ENCODE measurements at regions not wholly inside any gene's neighbourhood (a gene's known extent, or its start where the extent isn't known, plus 50 kb on each side); places are given as distances from the start of the nearest gene placed in this dataset.

DNA sequence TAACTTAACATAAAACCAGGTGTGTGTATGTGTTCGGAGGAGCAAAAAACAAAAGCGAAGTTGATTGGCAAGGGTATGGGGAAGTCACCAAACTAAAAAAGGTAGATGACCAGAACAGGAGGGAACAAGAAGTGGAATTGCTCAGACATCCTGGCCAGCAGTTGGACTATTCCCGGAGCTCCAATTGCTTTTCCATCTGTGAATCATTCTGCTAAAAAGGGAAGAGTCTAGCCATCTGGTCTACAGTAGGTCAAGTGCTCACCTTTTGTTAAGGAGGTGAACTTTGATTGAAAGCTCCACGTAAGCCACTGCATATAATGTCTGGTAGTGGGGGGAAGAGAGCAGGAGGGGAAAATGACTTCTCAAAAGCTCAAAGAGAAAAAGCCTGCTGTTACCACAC lies 50.0 kb upstream of the BET1 start:
- DNase-seq (ENCODE audit: low spot score) = no peak

DNA sequence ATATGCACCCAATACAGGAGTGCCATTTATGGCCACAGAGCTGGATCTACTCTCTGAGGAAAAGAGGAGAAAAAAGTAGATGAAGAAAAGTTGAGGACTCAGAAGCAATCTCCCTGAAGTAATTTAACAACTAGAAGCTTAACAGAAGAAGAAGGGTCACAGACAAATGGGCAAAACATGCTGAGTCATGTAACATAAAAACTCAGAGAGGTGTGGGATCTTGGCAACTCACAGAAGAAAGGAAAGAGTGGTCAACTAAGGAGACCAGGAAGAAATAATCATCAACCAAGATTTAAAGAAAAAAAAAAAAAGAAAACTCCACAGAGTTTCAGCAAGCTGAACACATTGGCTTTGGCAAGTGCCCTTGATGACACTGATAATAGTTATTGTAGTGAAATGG lies 51.8 kb upstream of the BET1 start:
- DNase-seq (ENCODE audit: low spot score) = no peak

DNA sequence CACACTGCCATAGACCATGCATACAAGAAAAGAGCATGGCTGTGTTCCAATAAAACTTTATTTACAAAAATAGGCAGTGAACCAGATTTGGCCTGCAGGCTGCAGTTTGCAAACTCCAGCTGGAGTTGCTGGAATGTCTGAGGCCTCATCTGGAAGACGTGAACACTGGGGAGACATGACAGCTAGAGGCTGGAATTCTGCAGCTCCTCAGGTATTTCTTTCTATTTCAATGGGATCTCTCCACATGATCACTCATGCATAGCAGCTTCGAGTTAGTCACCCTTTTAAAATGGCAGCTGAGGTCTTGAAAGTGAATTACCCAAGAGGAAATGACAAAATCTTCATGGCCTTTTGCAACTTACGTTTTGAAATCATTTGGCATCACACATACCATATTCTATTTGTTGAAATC lies 52.6 kb upstream of the BET1 start:
- peak; percentile 64 for DNase-seq (ENCODE audit: low spot score)

DNA sequence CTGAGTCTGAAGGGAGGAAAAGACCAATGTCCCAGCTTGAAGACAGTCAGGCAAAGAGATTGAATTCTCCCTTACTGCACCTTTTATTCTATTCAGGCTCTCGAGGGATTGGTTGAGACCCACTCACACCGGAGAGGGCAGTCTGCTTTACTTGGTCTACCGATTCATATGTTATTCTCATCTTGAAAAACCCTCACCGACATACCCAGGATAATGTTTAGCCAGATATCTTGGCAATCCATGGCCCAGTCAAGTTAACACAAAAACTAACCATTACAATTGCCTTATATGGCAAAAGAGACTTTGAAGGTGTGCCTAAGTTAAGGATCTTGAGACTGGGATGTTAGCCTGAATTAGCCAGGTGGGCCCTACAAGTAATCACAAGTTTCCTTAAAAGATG lies 53.8 kb upstream of the BET1 start:
- DNase-seq (ENCODE audit: low spot score) = no peak

DNA sequence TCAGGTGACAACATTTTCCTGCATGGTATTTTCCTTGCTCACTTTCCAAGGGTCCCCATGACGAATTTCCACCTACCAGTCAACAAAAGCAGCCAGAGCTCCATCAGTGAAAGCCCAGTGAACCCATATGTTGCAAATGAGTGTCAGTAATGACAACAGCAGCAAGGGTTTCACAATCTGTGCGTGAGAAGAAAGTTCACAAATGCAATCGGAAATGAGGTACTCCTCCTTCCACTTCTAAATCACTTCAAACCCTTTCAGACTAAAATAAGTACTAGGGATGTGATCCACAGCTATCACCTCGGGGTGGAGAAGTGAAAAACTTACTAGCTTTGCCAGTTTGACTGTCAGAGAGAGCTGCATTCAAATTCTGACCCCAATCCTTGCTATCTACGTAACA lies 55.6 kb upstream of the BET1 start:
- DNase-seq (ENCODE audit: low spot score) = peak; percentile 67

DNA sequence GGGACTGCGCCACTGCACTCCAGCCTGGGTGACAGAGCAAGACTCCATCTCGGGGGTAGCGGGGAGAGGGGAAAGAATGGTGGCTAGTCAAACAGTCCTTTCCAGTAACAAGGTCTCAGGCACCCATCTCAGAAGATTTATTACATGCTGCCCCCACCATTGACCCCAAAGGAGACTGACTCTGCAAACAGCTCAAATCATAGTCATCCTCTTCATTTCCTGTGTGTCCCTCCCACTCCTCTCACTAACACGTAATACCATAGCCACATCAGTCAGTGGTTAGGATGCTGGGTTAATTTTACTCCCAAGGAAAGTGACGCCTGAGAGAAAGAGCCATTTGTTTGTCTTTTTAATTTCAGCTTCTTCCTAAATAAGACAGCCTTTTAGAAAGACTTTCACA lies 56.6 kb upstream of the BET1 start:
- peak; percentile 25 for DNase-seq (ENCODE audit: low spot score)

GRCh38 chr7:94061326-94061725 lies 57.2 kb upstream of the BET1 start:
- no peak for DNase-seq (ENCODE audit: low spot score)

- DNase-seq (ENCODE audit: low spot score) = peak; percentile 37
Measured at GRCh38 chr7:94062372-94062771, 58.2 kb upstream of the BET1 start.

DNA sequence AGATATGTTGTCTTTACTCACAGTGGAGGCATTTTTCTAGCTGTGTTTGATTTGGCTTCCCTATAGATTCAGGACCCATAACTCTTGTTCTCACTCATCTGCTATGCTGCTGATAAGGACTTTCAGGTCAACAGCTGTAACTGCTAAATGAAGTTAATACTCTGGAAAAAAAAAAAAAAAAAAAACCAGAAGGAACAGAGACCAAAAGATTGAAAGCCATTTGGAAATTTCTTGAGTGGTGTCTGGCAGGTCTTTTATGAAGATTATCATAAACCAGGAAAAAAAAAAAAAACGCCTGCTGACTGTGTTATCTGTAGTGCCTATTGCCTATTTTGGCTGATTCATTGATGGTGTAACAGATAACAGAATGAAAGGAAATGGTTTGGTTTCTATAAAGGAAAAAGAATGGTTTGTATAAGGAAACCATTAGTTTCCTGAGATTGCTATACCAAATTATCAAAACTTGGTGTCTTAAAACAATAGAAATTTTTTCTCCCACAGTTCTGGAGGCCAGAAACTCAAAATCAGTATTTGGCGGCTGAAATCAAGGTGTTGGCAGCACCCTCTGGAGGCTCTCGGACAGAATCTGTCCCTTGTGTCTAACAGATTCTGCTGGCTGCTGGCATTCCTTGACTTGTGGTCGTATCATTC lies 60.5 kb upstream of the BET1 start:
- no peak for DNase-seq (ENCODE audit: low spot score)

DNA sequence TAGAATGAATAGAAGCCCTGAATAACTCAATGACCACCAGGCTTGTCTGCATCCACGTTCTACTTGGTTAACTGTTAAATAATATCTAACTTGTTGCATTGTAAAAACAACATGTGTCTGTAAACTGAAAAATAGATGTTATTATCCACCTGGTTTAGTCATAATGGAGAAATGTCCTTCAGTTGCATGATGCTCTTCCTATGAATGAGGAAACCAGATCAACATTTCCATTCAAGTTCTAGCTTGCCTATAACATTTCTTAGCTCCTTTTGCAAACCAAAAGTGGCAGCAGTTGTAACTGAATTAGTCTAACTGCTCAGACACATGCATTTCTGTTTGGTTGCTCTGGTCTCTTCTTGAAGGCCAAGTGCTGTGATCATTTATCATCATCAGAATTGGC lies 62.9 kb upstream of the BET1 start:
- DNase-seq (ENCODE audit: low spot score) = no peak

DNA sequence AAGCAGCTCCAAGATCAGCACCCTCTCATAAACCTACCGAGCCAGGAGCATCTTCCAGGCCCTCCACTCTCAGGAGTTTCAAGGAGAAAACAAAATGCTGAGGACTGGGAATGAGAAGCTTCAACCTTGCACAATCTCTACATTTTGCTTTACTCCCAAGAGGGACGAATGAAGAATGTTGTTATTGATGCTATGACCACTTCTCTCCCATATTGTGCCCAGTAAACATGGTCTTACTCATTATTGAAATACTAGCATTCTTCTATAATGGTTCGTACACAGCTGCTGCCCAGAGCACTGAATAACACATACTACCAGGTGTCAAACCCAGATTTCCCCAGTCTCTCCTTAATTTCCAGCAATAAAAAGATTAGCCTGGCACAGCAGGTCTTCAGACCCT lies 63.4 kb upstream of the BET1 start:
- peak; percentile 13 for DNase-seq (ENCODE audit: low spot score)

GRCh38 chr7:94069162-94069739 lies 65.1 kb upstream of the BET1 start:
- DNase-seq (ENCODE audit: low spot score) = no peak

GRCh38 chr7:94080551-94080950 lies 76.4 kb upstream of the BET1 start:
- DNase-seq (ENCODE audit: low spot score) = no peak

DNA sequence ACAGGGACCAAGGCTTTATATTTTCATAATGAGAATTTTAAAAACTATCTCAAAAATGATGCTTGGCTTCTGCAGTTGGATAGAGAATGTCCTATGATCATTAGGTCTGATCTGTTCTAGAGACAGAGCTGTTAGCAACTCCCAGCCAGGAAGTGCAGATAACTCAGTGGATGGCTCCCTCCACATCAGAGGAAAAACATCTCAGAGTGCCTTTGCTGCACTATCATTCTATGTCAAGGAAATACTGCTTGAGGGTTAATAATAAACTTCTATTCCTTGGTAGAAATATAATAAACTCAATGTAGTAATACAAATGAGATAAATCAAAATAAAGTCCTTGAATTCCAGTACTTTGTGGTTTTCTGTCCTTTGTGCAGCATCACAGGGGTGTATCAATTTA lies 78.0 kb upstream of the BET1 start:
- DNase-seq (ENCODE audit: low spot score) = no peak

DNA sequence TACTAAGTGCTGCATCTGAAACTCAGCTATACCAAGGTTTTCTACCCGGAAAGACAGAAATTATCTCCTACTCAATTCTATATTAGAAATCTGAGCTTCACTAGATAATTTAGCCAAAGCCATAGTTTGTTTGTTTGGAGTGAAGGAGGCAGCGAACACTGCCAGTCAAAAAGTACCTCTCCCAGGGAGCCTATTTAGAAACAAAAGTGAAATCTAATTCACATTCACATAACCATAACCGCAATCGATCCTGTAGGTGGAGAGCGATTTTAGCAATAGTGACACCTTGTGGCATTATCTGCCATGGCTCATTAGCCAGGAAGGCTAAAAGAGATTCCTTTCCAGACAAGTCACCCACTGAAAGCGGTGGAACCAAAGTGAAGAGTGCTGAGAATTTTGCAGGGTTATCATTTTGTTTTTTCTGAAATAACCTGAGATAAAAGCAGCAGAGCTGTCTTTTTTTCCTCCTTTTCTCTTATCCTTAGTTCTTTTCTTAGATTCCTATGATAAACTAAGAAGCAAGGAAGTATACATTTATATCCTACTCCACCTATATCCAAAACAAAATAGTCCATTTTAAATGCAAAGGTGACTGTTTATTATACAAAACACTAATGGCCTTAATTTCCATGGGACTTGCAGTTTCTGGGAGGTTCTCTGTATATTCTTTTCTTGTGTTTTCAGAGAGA lies 83.7 kb upstream of the BET1 start:
- peak; percentile 81 for DNase-seq (ENCODE audit: low spot score)

DNA sequence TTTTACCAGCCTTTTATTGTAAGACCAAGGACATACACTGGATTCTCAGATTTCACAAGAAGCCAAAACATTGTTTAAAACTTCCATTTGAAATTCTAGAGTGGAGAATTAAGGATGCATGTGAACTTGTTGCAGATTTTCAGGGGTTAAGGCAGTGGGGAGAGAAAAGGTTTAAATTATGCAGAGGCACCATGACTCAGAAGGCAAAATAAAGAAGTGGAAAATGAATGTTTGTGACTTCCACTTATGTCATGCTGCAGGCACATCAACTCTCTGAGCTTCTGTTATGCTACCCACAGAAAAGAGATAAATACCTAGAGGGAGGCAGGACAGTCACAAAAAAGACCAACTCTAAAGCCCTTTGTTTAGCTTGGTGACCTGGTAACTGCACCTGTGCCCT lies 84.4 kb upstream of the BET1 start:
- peak; percentile 35 for DNase-seq (ENCODE audit: low spot score)

DNA sequence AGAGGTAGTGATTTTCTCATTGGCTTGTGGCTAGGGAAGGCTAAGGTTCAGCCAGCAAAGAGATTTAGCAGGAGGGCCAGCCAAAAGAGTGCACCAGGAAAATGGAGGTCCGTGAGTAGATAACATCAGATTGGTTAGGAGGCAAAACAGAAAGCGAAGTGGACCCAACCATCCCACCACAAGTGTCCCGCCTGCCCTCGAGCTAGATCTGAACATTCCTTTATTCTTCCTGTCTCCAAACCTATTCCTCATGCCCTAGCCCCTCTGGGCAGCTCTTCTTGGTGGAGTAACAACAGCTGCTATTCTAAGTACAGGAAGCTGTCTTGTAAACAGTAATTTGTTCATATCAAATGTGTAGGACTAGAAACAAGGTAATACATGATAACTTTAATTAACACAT lies 85.7 kb upstream of the BET1 start:
- DNase-seq (ENCODE audit: low spot score) = no peak

- DNase-seq (ENCODE audit: low spot score) = no peak
Measured at GRCh38 chr7:94092980-94093379, 88.8 kb upstream of the BET1 start.

DNA sequence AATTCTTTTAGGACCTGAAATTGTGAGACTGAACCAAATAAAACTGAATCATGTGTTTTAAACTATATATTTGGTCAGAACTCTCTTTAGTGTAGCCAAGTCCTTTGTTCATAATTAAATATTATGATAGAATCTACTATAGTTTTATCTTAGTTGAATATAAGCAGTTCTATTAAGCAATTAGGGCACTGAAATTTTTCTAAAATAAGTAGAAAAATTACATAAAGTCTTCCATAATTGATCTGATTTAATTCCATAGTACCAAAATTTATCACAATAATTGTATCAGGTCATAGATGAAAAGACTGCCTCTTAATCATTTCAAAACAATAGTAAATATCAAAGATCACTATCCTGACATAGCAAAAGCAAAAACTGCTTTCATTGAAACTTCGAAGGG lies 90.1 kb upstream of the BET1 start:
- no peak for DNase-seq (ENCODE audit: low spot score)

- no peak for DNase-seq (ENCODE audit: low spot score)
Measured at GRCh38 chr7:94095316-94096009, 91.3 kb upstream of the BET1 start.

DNA sequence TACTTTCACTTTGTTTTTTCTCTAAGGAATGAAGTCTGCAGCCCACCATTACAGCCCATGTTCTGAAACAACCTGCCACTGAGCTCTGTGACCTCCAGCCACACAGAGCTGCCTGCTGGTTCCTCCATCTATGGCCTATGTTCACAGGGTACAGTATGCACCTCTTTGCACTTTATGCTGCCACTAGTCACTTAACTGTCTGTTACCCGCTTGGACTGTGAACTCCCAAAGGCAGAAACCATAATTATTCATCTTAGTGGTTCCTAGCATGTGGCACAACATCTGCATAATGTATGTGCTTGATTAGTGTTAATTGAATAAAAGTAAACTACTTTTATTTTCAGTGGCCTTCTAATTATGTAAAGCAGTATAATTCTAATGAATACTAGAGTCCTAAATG lies 95.5 kb upstream of the BET1 start:
- DNase-seq (ENCODE audit: low spot score) = no peak

DNA sequence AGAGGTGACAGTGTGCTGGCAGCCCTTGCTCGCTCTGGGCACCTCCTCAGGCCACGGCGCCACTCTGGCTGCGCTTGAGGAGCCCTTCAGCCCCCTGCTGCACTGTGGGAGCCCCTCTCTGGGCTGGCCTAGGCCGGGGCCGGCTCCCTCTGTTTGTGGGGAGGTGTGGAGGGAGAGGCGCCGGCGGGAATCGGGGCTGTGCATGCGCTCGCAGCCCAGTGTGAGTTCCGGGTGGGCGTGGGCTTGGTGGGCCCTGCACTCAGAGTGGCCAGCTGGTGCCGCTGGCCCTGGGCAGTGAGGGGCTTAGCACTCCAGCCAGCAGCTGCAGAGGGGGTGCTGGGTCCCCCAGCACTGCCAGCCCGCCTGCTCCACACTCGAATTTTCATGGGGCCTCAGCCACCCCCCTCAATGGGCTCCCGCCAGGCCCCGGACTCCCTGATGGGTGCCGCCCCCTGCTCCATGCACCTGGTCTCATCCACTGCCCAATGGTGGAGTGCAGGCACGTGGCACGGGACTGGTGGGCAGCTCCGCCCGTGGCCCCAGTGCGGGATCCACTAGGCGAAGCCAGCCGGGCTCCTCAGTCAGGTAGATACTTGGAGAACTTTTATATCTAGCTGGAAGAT lies 96.7 kb upstream of the BET1 start:
- no peak for DNase-seq (ENCODE audit: low spot score)

DNA sequence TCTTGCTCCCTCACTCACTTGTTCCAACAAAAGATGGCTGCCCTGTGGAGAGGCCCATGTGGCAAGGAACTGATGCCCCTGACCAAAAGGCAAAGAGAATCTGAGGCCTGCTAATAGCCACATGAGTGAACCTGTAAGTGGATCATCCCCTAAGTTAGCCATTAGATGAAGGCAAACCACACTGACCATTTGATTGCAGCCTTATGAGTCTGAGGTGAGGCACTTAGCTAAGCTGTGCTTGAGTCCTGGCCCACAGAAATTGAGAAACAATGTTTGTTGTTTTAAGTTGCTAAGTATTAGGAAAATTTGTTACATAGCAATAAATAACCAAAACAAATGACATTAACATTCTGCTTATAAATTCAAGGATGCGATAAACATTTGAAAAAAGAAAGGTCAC lies 100.1 kb upstream of the BET1 start:
- DNase-seq (ENCODE audit: low spot score) = no peak

Measured in AG08395 (cell line).